ENCODE measurements at regions not wholly inside any gene's neighbourhood (a gene's known extent, or its start where the extent isn't known, plus 50 kb on each side); places are given as distances from the start of the nearest gene placed in this dataset.
A peak's percentile ranks its signal among the peaks of the same experiment; 100 is the strongest.

GRCh38 chr17:68185820-68186219 is 62.0 kb upstream of the AMZ2 start:
- CTCF ChIA-PET: interaction anchor here (2.6 to 8.9 kb wide), 3 partner anchors 10 to 15 kb away, joined by 7 to 67 read pairs (median 46); no protein-coding TSS in a partner anchor
- no peaks in the 10 kb centered on the region for H3K9me3 Mint-ChIP-seq (ENCODE audit: low read depth)
- no peaks in the 10 kb centered on the region for H3K36me3 Mint-ChIP-seq (ENCODE audit: low read depth)
- ATAC-seq (no peak), DNase-seq (no peak)
- intact Hi-C loops (cut with DNase I, micrococcal nuclease): loop anchor here in 1 of 2 experiments (2.0 kb wide), 1 partner anchor 13 kb away; no protein-coding TSS in a partner anchor
- no peak overlapping the region for H3K27ac Mint-ChIP-seq
- H3K4me3 Mint-ChIP-seq: no peak overlapping the region
- POLR2A ChIA-PET: no interaction called here
- no peaks in the 10 kb centered on the region for H3K27me3 Mint-ChIP-seq
- peaks cover 49% of the 10 kb centered on the region for H3K4me1 Mint-ChIP-seq

GRCh38 chr17:68190495-68190894 is 57.3 kb upstream of the AMZ2 start:
- Mint-ChIP-seq H3K4me1 (peaks cover 8% of the 10 kb centered on the region), H3K36me3 (ENCODE audit: low read depth) (no peaks in the 10 kb centered on the region), H3K27me3 (peaks cover 5% of the 10 kb centered on the region), H3K4me3 (no peak overlapping the region), H3K9me3 (ENCODE audit: low read depth) (no peaks in the 10 kb centered on the region), H3K27ac (no peak overlapping the region)
- POLR2A ChIA-PET: interaction anchor here (0.6 kb wide), 1 partner anchor 14 kb away, joined by 3 read pairs; no protein-coding TSS in a partner anchor
- CTCF ChIA-PET: interaction anchor here (1.5 to 1.7 kb wide), 2 partner anchors 10 to 17 kb away, joined by 8 to 9 read pairs; no protein-coding TSS in a partner anchor
- ATAC-seq (no peak), DNase-seq (no peak)
- intact Hi-C loops (cut with DNase I, micrococcal nuclease): no loop called here

GRCh38 chr17:68195667-68196393 is 52.0 kb upstream of the AMZ2 start:
- Mint-ChIP-seq H3K4me3 (peak overlapping the region; percentile 53), H3K27ac (no peak overlapping the region), H3K27me3 (peaks cover 29% of the 10 kb centered on the region), H3K36me3 (ENCODE audit: low read depth) (no peaks in the 10 kb centered on the region), H3K4me1 (peaks cover 23% of the 10 kb centered on the region), H3K9me3 (ENCODE audit: low read depth) (no peaks in the 10 kb centered on the region)
- intact Hi-C loops (cut with DNase I, micrococcal nuclease): no loop called here
- POLR2A ChIA-PET: no interaction called here
- ATAC-seq (no peak), DNase-seq (no peak)
- CTCF ChIA-PET: interaction anchor here (1.1 to 6.6 kb wide), 3 partner anchors 13 to 25 kb away, joined by 4 to 46 read pairs (median 15); no protein-coding TSS in a partner anchor

- Mint-ChIP-seq H3K4me1 (peaks cover 25% of the 10 kb centered on the region), H3K9me3 (ENCODE audit: low read depth) (no peaks in the 10 kb centered on the region), H3K36me3 (ENCODE audit: low read depth) (no peaks in the 10 kb centered on the region), H3K27me3 (peaks cover 29% of the 10 kb centered on the region), H3K27ac (no peak overlapping the region), H3K4me3 (peak overlapping the region; percentile 53)
- intact Hi-C loops (cut with DNase I, micrococcal nuclease): no loop called here
- POLR2A ChIA-PET: no interaction called here
- CTCF ChIA-PET: interaction anchor here (1.1 to 6.6 kb wide), 5 partner anchors 14 to 52 kb away, joined by 3 to 46 read pairs (median 5); no protein-coding TSS in a partner anchor
- DNase-seq (no peak), ATAC-seq (no peak)
Measured at GRCh38 chr17:68196394-68197090, 51.3 kb upstream of the AMZ2 start.

DNA sequence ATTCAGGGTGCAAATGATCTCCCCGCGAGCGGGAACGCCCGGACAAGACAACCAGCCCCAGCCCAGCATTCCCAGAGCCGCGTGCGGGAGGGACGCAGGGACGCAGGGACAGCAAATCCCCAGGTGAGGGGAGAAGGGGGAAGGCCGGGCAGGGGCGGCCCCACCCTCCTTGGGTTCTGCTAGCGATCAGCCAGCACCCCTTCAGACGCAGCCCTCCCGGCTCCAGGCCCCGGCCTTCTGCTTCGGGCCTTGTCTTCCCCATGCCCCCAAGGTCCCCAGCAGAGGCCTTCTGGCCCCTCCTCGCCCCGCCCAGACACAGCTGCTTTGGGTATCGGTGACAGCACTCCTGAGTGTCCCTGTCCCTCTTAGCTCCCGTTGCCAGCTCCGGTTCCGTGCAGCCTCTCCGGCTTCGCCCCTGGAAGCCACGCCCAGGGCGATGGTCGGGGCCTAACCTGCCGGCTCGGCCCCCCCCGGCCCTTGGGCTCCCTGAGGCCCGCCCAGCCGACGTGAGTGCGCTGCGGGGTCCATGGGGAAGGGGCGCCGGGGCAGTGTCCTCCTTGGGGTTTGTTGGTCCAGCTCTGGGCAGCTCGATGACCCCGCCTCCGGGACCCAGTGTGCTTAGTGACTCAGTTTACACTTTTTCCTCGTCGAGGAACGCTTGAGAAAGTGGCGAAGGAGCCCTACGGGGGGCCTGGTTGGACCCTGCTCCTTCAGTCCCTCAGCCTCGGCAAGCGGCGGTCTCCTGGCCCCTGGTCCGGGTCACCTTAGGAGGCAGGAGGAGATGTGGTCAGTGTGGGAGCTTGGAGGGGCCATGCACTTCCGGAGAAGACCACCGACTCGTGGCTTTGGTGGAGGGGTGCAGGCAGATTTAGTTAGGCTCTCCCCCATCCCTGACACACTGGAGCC is 50.5 kb upstream of the AMZ2 start:
- Mint-ChIP-seq H3K27me3 (peaks cover 29% of the 10 kb centered on the region), H3K4me1 (peaks cover 25% of the 10 kb centered on the region), H3K27ac (no peak overlapping the region), H3K36me3 (ENCODE audit: low read depth) (no peaks in the 10 kb centered on the region), H3K4me3 (peak overlapping the region; percentile 57), H3K9me3 (ENCODE audit: low read depth) (no peaks in the 10 kb centered on the region)
- intact Hi-C loops (cut with DNase I, micrococcal nuclease): no loop called here
- CTCF ChIA-PET: interaction anchor here (1.1 to 6.6 kb wide), 4 partner anchors 14 to 51 kb away, joined by 3 to 46 read pairs (median 10); no protein-coding TSS in a partner anchor
- DNase-seq: peak; percentile 58
- ATAC-seq: peak; percentile 31
- POLR2A ChIA-PET: interaction anchor here (1.4 kb wide), 1 partner anchor 17 kb away, joined by 3 read pairs; no protein-coding TSS in a partner anchor

DNA sequence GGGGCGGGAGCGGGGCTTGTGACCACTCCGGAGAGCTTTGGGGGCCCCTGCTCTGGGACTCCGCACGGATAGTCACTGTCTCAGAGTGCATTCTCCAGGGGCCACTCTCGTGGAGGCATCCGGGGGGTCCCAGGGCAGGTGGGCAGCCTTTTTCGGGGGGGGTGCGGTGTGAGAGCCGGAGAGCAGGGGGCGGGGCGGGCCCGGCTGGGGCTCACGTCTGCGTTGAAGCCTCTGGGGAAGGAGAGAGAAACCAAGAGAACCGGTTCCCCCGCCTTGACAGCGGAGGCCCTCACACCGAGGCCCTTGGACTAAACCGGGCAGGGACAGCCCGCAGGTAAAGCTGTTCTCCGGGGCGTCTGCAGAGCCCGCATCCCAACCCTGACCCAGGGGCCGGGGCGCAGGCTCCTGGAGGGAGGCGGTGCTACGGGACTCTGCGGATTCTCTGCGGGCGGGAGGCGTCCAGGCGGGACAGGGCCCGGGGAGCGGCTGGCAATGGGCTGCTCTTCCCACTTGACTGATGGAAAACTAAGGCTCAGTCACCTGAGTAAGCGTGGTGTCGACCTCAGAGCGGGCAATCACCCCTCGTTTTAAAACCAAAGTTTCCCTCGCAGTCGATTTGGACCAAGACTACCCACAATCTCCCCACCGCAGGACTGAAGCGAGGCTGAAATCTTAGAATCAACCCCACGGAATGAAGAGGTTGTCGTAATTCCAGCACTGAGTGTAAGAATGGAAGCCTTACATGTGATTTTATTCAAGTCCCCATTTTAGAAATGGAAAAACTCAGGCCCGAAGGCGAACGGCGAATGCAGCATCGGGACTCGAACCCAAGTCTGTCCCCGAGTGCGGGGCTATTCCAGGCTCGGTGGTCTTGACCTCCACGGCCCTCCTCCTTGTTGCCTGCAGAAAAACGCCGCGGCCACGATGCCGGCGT is 49.6 kb upstream of the AMZ2 start:
- Mint-ChIP-seq H3K9me3 (ENCODE audit: low read depth) (no peaks in the 10 kb centered on the region), H3K4me1 (peaks cover 25% of the 10 kb centered on the region), H3K27ac (no peak overlapping the region), H3K4me3 (peak overlapping the region; percentile 57), H3K36me3 (ENCODE audit: low read depth) (no peaks in the 10 kb centered on the region), H3K27me3 (peaks cover 31% of the 10 kb centered on the region)
- peak; percentile 42 for DNase-seq
- POLR2A ChIA-PET: interaction anchor here (1.4 kb wide), 1 partner anchor 17 kb away, joined by 3 read pairs; no protein-coding TSS in a partner anchor
- intact Hi-C loops (cut with DNase I, micrococcal nuclease): loop anchor here (2.0 kb wide), 2 partner anchors 13 to 15 kb away; no protein-coding TSS in a partner anchor
- no peak for ATAC-seq
- CTCF ChIA-PET: interaction anchor here (1.1 to 6.6 kb wide), 5 partner anchors 15 to 51 kb away, joined by 3 to 46 read pairs (median 15); no protein-coding TSS in a partner anchor

Data from activated CD4-positive, alpha-beta T cell treated with anti-CD3 and anti-CD28 coated beads for 36 hours (primary cell).